Panc1 (cell line): ENCODE measurements at regions not wholly inside any gene's neighbourhood (a gene's known extent, or its start where the extent isn't known, plus 50 kb on each side); places are given as distances from the start of the nearest gene placed in this dataset.

Experiments used
- ATAC-seq: fragments of 200-7000 bp; cut with Tn5 transposase; 2 replicates; pipeline ENCODE4 v1.9.1; 2020; ENCODE audit warnings: mild to moderate bottlenecking, moderate library complexity
- BruUV-seq: library from RNA; stranded (reverse); fragments of 400-500 nt; replicated peaks from 2 replicates; lab custom pipeline; 2021; lab: Mats Ljungman, UMichigan
- CTCF ChIA-PET: fragments of 300-600 bp; sonication (Branson Sonifier 250); formaldehyde crosslinking; loops from one replicate; lab custom pipeline; 2022; ENCODE audit warnings: antibody characterized with exemption; lab: Charles Lee
- POLR2A ChIA-PET: fragments of 300-600 bp; sonication (Branson Sonifier 250); formaldehyde crosslinking; loops from one replicate; lab custom pipeline; 2022; ENCODE audit warnings: antibody characterized with exemption; lab: Charles Lee
- DNase-seq: peaks from one replicate; pipeline ENCODE4 v3.0.0-alpha.2; 2010; ENCODE audit warnings: low read depth, low spot score
- H3K27ac ChIP-seq: 2 replicates; pipeline ENCODE4 v1.5.1; 2011; ENCODE audit warnings: mild to moderate bottlenecking, low read length, inconsistent platforms
- H3K27me3 ChIP-seq: fragments of 200-500 bp; sonication (Bioruptor generic); 2 replicates; pipeline ENCODE4 v1.6.0; 2014; ENCODE audit warnings: low read length, inconsistent platforms; ENCODE audit not compliant: control insufficient read depth, insufficient read depth
- H3K36me3 ChIP-seq: fragments of 200-500 bp; sonication (Bioruptor generic); 2 replicates; pipeline ENCODE4 v1.5.1; 2014; ENCODE audit warnings: inconsistent platforms, mild to moderate bottlenecking, low read length, moderate library complexity; ENCODE audit not compliant: control insufficient read depth, insufficient read depth
- H3K4me1 ChIP-seq: 2 replicates; pipeline ENCODE4 v1.5.1; 2011; ENCODE audit warnings: inconsistent platforms, mild to moderate bottlenecking, low read length, moderate library complexity; ENCODE audit not compliant: control insufficient read depth, insufficient read depth
- H3K4me3 ChIP-seq, 2 experiments: 2 replicates each; pipeline ENCODE4 v1.5.1; 2011 to 2012; ENCODE audit warnings: low read depth in 2 of 2, low read length in 2 of 2, mild to moderate bottlenecking in 2 of 2, inconsistent platforms in 1 of 2, moderate library complexity in 1 of 2
- H3K9me3 ChIP-seq: fragments of 200-500 bp; sonication (Bioruptor generic); 2 replicates; pipeline ENCODE4 v1.5.1; 2014; ENCODE audit warnings: low read depth, mild to moderate bottlenecking, inconsistent platforms, low read length, moderate library complexity; ENCODE audit not compliant: control insufficient read depth, insufficient read depth
- CTCF ChIP-seq: fragments of 450-650 bp; IDR thresholded peaks from 2 replicates; pipeline ENCODE4 v1.5.1; 2017; ENCODE audit warnings: mild to moderate bottlenecking
- POLR2AphosphoS5 ChIP-seq: IDR thresholded peaks from 2 replicates; pipeline ENCODE4 v1.6.1; 2012; ENCODE audit warnings: mild to moderate bottlenecking, low read depth, low read length, moderate library complexity
- REST ChIP-seq, 2 experiments: IDR thresholded peaks; 2 replicates each; pipeline ENCODE4 v1.6.1; 2011 to 2012; ENCODE audit warnings: low read depth in 2 of 2, control low read depth in 1 of 2, low read length in 1 of 2, mild to moderate bottlenecking in 1 of 2, moderate library complexity in 1 of 2; ENCODE audit not compliant: insufficient read depth in 1 of 2
- SIN3A ChIP-seq: IDR thresholded peaks from 2 replicates; pipeline ENCODE4 v1.6.1; 2012; ENCODE audit warnings: low read depth, mild to moderate bottlenecking, low read length, moderate library complexity, borderline replicate concordance; ENCODE audit not compliant: insufficient read depth
- TCF7L2 ChIP-seq: IDR thresholded peaks from 2 replicates; pipeline ENCODE4 v1.6.1; 2011; ENCODE audit warnings: mild to moderate bottlenecking, low read depth, low read length, inconsistent platforms
- in situ Hi-C: cut with HindIII; loops from 2 replicates; pipeline ENCODE4 v1.10.0; 2016; ENCODE audit warnings: low sequenced_read_pairs, low pct_unique_long_range_greater_than_20kb
- intact Hi-C: fragments of 100-400 bp; cut with micrococcal nuclease; formaldehyde crosslinking; loops from one replicate; pipeline ENCODE4 v1.10.0; 2022; ENCODE audit not compliant: unreplicated experiment

GRCh38 chr9:110029429-110029955 lies 178.5 kb downstream of the C9orf152 start:
- Histone ChIP-seq H3K4me1 (no peaks in the 10 kb centered on the region), H3K36me3 (no peaks in the 10 kb centered on the region), H3K9me3 (no peaks in the 10 kb centered on the region), H3K4me3 (no peak overlapping the region), H3K27me3 (no peaks in the 10 kb centered on the region), H3K27ac (no peak overlapping the region)
- no TSS peak for BruUV-seq
- ChIA-PET POLR2A (no interaction called here), CTCF (no interaction called here)
- intact Hi-C loops (no loop called here), in situ Hi-C loops (no loop called here)
- ATAC-seq, result no peak
- DNase-seq, result no peak
- TF ChIP-seq POLR2AphosphoS5 (no peak), SIN3A (no peak), REST (IDR thresholded peaks at IDR 0.05; ENCODE audit: insufficient read depth in 1 of 2, low read depth in 2 of 2, low read length in 1 of 2) (no peak), TCF7L2 (no peak), CTCF (no peak)

- Histone ChIP-seq H3K4me1 (no peaks in the 10 kb centered on the region), H3K36me3 (no peaks in the 10 kb centered on the region), H3K4me3 (no peak overlapping the region), H3K9me3 (no peaks in the 10 kb centered on the region), H3K27me3 (no peaks in the 10 kb centered on the region), H3K27ac (no peak overlapping the region)
- ChIA-PET CTCF (no interaction called here), POLR2A (no interaction called here)
- TF ChIP-seq POLR2AphosphoS5, result no peak
- TF ChIP-seq TCF7L2, result no peak
- TF ChIP-seq REST (IDR thresholded peaks at IDR 0.05; ENCODE audit: insufficient read depth in 1 of 2, low read depth in 2 of 2, low read length in 1 of 2), result no peak
- TF ChIP-seq SIN3A, result no peak
- no peak for TF ChIP-seq CTCF
- no peak for DNase-seq
- ATAC-seq, result no peak
- no TSS peak for BruUV-seq
- intact Hi-C loops, result no loop called here
- in situ Hi-C loops, result no loop called here
These were observed 177.9 kb downstream of the C9orf152 start for GRCh38 chr9:110029956-110030480.
